ENCODE measurements at regions not wholly inside any gene's neighbourhood (a gene's known extent, or its start where the extent isn't known, plus 50 kb on each side); places are given as distances from the start of the nearest gene placed in this dataset.

- TF ChIP-seq ZC3H10 (CRISPR knock-in tag; IDR thresholded peaks at IDR 0.05): no peak
- TF ChIP-seq PATZ1 (CRISPR knock-in tag; IDR thresholded peaks at IDR 0.05; ENCODE audit: borderline replicate concordance): no peak
- TF ChIP-seq GLIS3 (CRISPR knock-in tag; IDR thresholded peaks at IDR 0.05): no peak
- no peak for TF ChIP-seq RARB (CRISPR knock-in tag; IDR thresholded peaks at IDR 0.05)
- TF ChIP-seq CSDC2 (CRISPR knock-in tag; IDR thresholded peaks at IDR 0.05): no peak
- TF ChIP-seq SNAI2 (CRISPR knock-in tag; IDR thresholded peaks at IDR 0.05): no peak
- TF ChIP-seq ISL1 (CRISPR knock-in tag; IDR thresholded peaks at IDR 0.05): no peak
- no peak for TF ChIP-seq PPARA (CRISPR knock-in tag; IDR thresholded peaks at IDR 0.05; ENCODE audit: borderline replicate concordance)
- TF ChIP-seq ARNTL (CRISPR knock-in tag; IDR thresholded peaks at IDR 0.05; ENCODE audit: borderline replicate concordance, low read depth): no peak
- no peak for TF ChIP-seq ZNF565 (CRISPR knock-in tag; conservative IDR thresholded peaks at IDR 0.05; ENCODE audit: low read depth)
- TF ChIP-seq ZFP30 (CRISPR knock-in tag; IDR thresholded peaks at IDR 0.05): no peak
Observed at GRCh38 chr1:87803375-87803774, 474.7 kb downstream of the LMO4 start.
